Keratinocyte (primary cell): ENCODE measurements at regions not wholly inside any gene's neighbourhood (a gene's known extent, or its start where the extent isn't known, plus 50 kb on each side); places are given as distances from the start of the nearest gene placed in this dataset.

Source experiments
- EZH2 ChIP-seq: IDR thresholded peaks from one replicate; pipeline ENCODE4 v1.6.1; 2012; ENCODE audit warnings: inconsistent platforms, mild to moderate bottlenecking, low read length, moderate library complexity
- TF ChIP-seq, protein P1 (sequence below), 3 experiments: IDR thresholded peaks in 1 of 3; conservative IDR thresholded peaks in 1 of 3; optimal IDR thresholded peaks in 1 of 3; 2 replicates in 2 of 3; 3 replicates in 1 of 3; pipeline versions ENCODE3 to v1.5.1; 2011; ENCODE audit warnings: low read length in 3 of 3, mild to moderate bottlenecking in 3 of 3, moderate library complexity in 2 of 3, control low read depth in 1 of 3, inconsistent platforms in 1 of 3; ENCODE audit not compliant: insufficient read depth in 2 of 3; ENCODE audit errors: extremely low read depth in 1 of 3

DNA sequence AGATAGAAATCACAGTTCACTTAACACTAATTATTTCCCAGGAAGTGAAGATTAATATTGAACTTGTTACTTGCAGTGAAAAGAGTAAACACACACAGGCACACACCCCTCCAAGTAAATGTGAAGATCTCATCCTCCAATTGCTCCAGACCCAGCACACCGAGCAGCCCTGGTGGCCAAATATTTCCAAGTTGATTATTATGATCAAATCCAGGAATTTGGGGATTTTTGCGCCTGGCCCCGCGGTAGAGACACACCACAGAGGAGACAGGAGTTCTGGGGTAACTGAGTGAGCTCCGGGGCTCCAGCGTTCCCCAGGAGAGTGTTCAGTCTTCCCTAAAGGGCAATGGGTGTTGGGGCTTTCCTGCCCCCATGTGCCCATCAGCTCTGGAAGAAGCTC is 431.5 kb downstream of the BCL11B start:
- TF ChIP-seq, protein P1, sequence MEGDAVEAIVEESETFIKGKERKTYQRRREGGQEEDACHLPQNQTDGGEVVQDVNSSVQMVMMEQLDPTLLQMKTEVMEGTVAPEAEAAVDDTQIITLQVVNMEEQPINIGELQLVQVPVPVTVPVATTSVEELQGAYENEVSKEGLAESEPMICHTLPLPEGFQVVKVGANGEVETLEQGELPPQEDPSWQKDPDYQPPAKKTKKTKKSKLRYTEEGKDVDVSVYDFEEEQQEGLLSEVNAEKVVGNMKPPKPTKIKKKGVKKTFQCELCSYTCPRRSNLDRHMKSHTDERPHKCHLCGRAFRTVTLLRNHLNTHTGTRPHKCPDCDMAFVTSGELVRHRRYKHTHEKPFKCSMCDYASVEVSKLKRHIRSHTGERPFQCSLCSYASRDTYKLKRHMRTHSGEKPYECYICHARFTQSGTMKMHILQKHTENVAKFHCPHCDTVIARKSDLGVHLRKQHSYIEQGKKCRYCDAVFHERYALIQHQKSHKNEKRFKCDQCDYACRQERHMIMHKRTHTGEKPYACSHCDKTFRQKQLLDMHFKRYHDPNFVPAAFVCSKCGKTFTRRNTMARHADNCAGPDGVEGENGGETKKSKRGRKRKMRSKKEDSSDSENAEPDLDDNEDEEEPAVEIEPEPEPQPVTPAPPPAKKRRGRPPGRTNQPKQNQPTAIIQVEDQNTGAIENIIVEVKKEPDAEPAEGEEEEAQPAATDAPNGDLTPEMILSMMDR (optimal IDR thresholded peaks at IDR 0.05 in 1 of 3, IDR thresholded peaks at IDR 0.05 in 1 of 3, conservative IDR thresholded peaks at IDR 0.05 in 1 of 3; ENCODE audit: extremely low read depth in 1 of 3, insufficient read depth in 2 of 3, low read length in 3 of 3) = no peak
- TF ChIP-seq EZH2 = no peak
